ENCODE measurements at regions not wholly inside any gene's neighbourhood (a gene's known extent, or its start where the extent isn't known, plus 50 kb on each side); places are given as distances from the start of the nearest gene placed in this dataset.

GRCh38 chr3:184440151-184440550 is 60.3 kb downstream of the CHRD start:
- no peaks in the 10 kb centered on the region for H3K9me3 ChIP-seq (ENCODE audit: control insufficient read depth in 1 of 2, low read length in 2 of 2)
- no peaks in the 10 kb centered on the region for H3K36me3 ChIP-seq (ENCODE audit: control insufficient read depth in 1 of 2, insufficient read depth in 2 of 2, low read length in 2 of 2)
- no peaks in the 10 kb centered on the region for H3K4me1 ChIP-seq (ENCODE audit: control insufficient read depth in 1 of 2, insufficient read depth in 2 of 2, low read length in 2 of 2)
- no peaks in the 10 kb centered on the region for H3K27me3 ChIP-seq (ENCODE audit: low read depth, low read length)
- H3K4me3 ChIP-seq (ENCODE audit: low read depth in 1 of 2, low read length in 2 of 2), result no peak overlapping the region
- no peak overlapping the region for H3K27ac ChIP-seq (ENCODE audit: low read length)

- Histone ChIP-seq H3K4me1 (ENCODE audit: control insufficient read depth in 1 of 2, insufficient read depth in 2 of 2, low read length in 2 of 2) (no peaks in the 10 kb centered on the region), H3K27me3 (ENCODE audit: low read depth, low read length) (no peaks in the 10 kb centered on the region), H3K27ac (ENCODE audit: low read length) (no peak overlapping the region), H3K9me3 (ENCODE audit: control insufficient read depth in 1 of 2, low read length in 2 of 2) (no peaks in the 10 kb centered on the region), H3K36me3 (ENCODE audit: control insufficient read depth in 1 of 2, insufficient read depth in 2 of 2, low read length in 2 of 2) (no peaks in the 10 kb centered on the region), H3K4me3 (ENCODE audit: low read depth in 1 of 2, low read length in 2 of 2) (no peak overlapping the region)
These were observed 61.5 kb downstream of the CHRD start for GRCh38 chr3:184441202-184441900.

- no peak overlapping the region for H3K4me3 ChIP-seq (ENCODE audit: low read depth in 1 of 2, low read length in 2 of 2)
- H3K4me1 ChIP-seq (ENCODE audit: control insufficient read depth in 1 of 2, insufficient read depth in 2 of 2, low read length in 2 of 2), result no peaks in the 10 kb centered on the region
- no peak overlapping the region for H3K27ac ChIP-seq (ENCODE audit: low read length)
- no peaks in the 10 kb centered on the region for H3K27me3 ChIP-seq (ENCODE audit: low read depth, low read length)
- no peaks in the 10 kb centered on the region for H3K9me3 ChIP-seq (ENCODE audit: control insufficient read depth in 1 of 2, low read length in 2 of 2)
- no peaks in the 10 kb centered on the region for H3K36me3 ChIP-seq (ENCODE audit: control insufficient read depth in 1 of 2, insufficient read depth in 2 of 2, low read length in 2 of 2)
These were observed 63.5 kb downstream of the CHRD start for GRCh38 chr3:184443364-184443763.

GRCh38 chr3:184443831-184444230 is 64.0 kb downstream of the CHRD start:
- Histone ChIP-seq H3K9me3 (ENCODE audit: control insufficient read depth in 1 of 2, low read length in 2 of 2) (no peaks in the 10 kb centered on the region), H3K36me3 (ENCODE audit: control insufficient read depth in 1 of 2, insufficient read depth in 2 of 2, low read length in 2 of 2) (no peaks in the 10 kb centered on the region), H3K27me3 (ENCODE audit: low read depth, low read length) (no peaks in the 10 kb centered on the region), H3K27ac (ENCODE audit: low read length) (no peak overlapping the region), H3K4me1 (ENCODE audit: control insufficient read depth in 1 of 2, insufficient read depth in 2 of 2, low read length in 2 of 2) (no peaks in the 10 kb centered on the region), H3K4me3 (ENCODE audit: low read depth in 1 of 2, low read length in 2 of 2) (no peak overlapping the region)

- Histone ChIP-seq H3K4me3 (ENCODE audit: low read depth in 1 of 2, low read length in 2 of 2) (no peak overlapping the region), H3K27ac (ENCODE audit: low read length) (no peak overlapping the region), H3K4me1 (ENCODE audit: control insufficient read depth in 1 of 2, insufficient read depth in 2 of 2, low read length in 2 of 2) (no peaks in the 10 kb centered on the region), H3K27me3 (ENCODE audit: low read depth, low read length) (no peaks in the 10 kb centered on the region), H3K9me3 (ENCODE audit: control insufficient read depth in 1 of 2, low read length in 2 of 2) (no peaks in the 10 kb centered on the region), H3K36me3 (ENCODE audit: control insufficient read depth in 1 of 2, insufficient read depth in 2 of 2, low read length in 2 of 2) (no peaks in the 10 kb centered on the region)
These were observed 68.7 kb downstream of the CHRD start for GRCh38 chr3:184448321-184449160.

- no peaks in the 10 kb centered on the region for H3K4me1 ChIP-seq (ENCODE audit: control insufficient read depth in 1 of 2, insufficient read depth in 2 of 2, low read length in 2 of 2)
- no peaks in the 10 kb centered on the region for H3K9me3 ChIP-seq (ENCODE audit: control insufficient read depth in 1 of 2, low read length in 2 of 2)
- H3K27ac ChIP-seq (ENCODE audit: low read length), result no peak overlapping the region
- H3K4me3 ChIP-seq (ENCODE audit: low read depth in 1 of 2, low read length in 2 of 2), result no peak overlapping the region
- H3K27me3 ChIP-seq (ENCODE audit: low read depth, low read length), result no peaks in the 10 kb centered on the region
- no peaks in the 10 kb centered on the region for H3K36me3 ChIP-seq (ENCODE audit: control insufficient read depth in 1 of 2, insufficient read depth in 2 of 2, low read length in 2 of 2)
These were observed 69.3 kb downstream of the CHRD start for GRCh38 chr3:184449161-184449515.

GRCh38 chr3:184450547-184450946 is 70.7 kb downstream of the CHRD start:
- Histone ChIP-seq H3K36me3 (ENCODE audit: control insufficient read depth in 1 of 2, insufficient read depth in 2 of 2, low read length in 2 of 2) (no peaks in the 10 kb centered on the region), H3K27ac (ENCODE audit: low read length) (no peak overlapping the region), H3K4me3 (ENCODE audit: low read depth in 1 of 2, low read length in 2 of 2) (no peak overlapping the region), H3K4me1 (ENCODE audit: control insufficient read depth in 1 of 2, insufficient read depth in 2 of 2, low read length in 2 of 2) (no peaks in the 10 kb centered on the region), H3K9me3 (ENCODE audit: control insufficient read depth in 1 of 2, low read length in 2 of 2) (no peaks in the 10 kb centered on the region), H3K27me3 (ENCODE audit: low read depth, low read length) (no peaks in the 10 kb centered on the region)

- Histone ChIP-seq H3K4me1 (ENCODE audit: control insufficient read depth in 1 of 2, insufficient read depth in 2 of 2, low read length in 2 of 2) (no peaks in the 10 kb centered on the region), H3K9me3 (ENCODE audit: control insufficient read depth in 1 of 2, low read length in 2 of 2) (no peaks in the 10 kb centered on the region), H3K4me3 (ENCODE audit: low read depth in 1 of 2, low read length in 2 of 2) (no peak overlapping the region), H3K27me3 (ENCODE audit: low read depth, low read length) (no peaks in the 10 kb centered on the region), H3K27ac (ENCODE audit: low read length) (no peak overlapping the region), H3K36me3 (ENCODE audit: control insufficient read depth in 1 of 2, insufficient read depth in 2 of 2, low read length in 2 of 2) (no peaks in the 10 kb centered on the region)
These were observed 73.4 kb downstream of the CHRD start for GRCh38 chr3:184453296-184453695.

GRCh38 chr3:184455991-184456390 is 76.1 kb downstream of the CHRD start:
- H3K4me3 ChIP-seq (ENCODE audit: low read depth in 1 of 2, low read length in 2 of 2), result no peak overlapping the region
- H3K27ac ChIP-seq (ENCODE audit: low read length), result no peak overlapping the region
- H3K36me3 ChIP-seq (ENCODE audit: control insufficient read depth in 1 of 2, insufficient read depth in 2 of 2, low read length in 2 of 2), result no peaks in the 10 kb centered on the region
- no peaks in the 10 kb centered on the region for H3K4me1 ChIP-seq (ENCODE audit: control insufficient read depth in 1 of 2, insufficient read depth in 2 of 2, low read length in 2 of 2)
- no peaks in the 10 kb centered on the region for H3K27me3 ChIP-seq (ENCODE audit: low read depth, low read length)
- no peaks in the 10 kb centered on the region for H3K9me3 ChIP-seq (ENCODE audit: control insufficient read depth in 1 of 2, low read length in 2 of 2)

- Histone ChIP-seq H3K4me1 (ENCODE audit: control insufficient read depth in 1 of 2, insufficient read depth in 2 of 2, low read length in 2 of 2) (no peaks in the 10 kb centered on the region), H3K27ac (ENCODE audit: low read length) (no peak overlapping the region), H3K36me3 (ENCODE audit: control insufficient read depth in 1 of 2, insufficient read depth in 2 of 2, low read length in 2 of 2) (no peaks in the 10 kb centered on the region), H3K27me3 (ENCODE audit: low read depth, low read length) (no peaks in the 10 kb centered on the region), H3K4me3 (ENCODE audit: low read depth in 1 of 2, low read length in 2 of 2) (no peak overlapping the region), H3K9me3 (ENCODE audit: control insufficient read depth in 1 of 2, low read length in 2 of 2) (no peaks in the 10 kb centered on the region)
These were observed 76.6 kb downstream of the CHRD start for GRCh38 chr3:184456476-184456875.

- H3K4me3 ChIP-seq (ENCODE audit: low read depth in 1 of 2, low read length in 2 of 2), result no peak overlapping the region
- no peaks in the 10 kb centered on the region for H3K27me3 ChIP-seq (ENCODE audit: low read depth, low read length)
- H3K27ac ChIP-seq (ENCODE audit: low read length), result no peak overlapping the region
- H3K4me1 ChIP-seq (ENCODE audit: control insufficient read depth in 1 of 2, insufficient read depth in 2 of 2, low read length in 2 of 2), result no peaks in the 10 kb centered on the region
- no peaks in the 10 kb centered on the region for H3K9me3 ChIP-seq (ENCODE audit: control insufficient read depth in 1 of 2, low read length in 2 of 2)
- no peaks in the 10 kb centered on the region for H3K36me3 ChIP-seq (ENCODE audit: control insufficient read depth in 1 of 2, insufficient read depth in 2 of 2, low read length in 2 of 2)
These were observed 77.5 kb downstream of the CHRD start for GRCh38 chr3:184457329-184457728.

Measured in muscle layer of duodenum (tissue), 2 donors.